Activated naive CD8-positive, alpha-beta T cell treated with anti-CD3 and anti-CD28 coated beads for 36 hours (primary cell): ENCODE measurements at regions not wholly inside any gene's neighbourhood (a gene's known extent, or its start where the extent isn't known, plus 50 kb on each side); places are given as distances from the start of the nearest gene placed in this dataset.

ENCODE experiments used
- DNase-seq: peaks from one replicate; pipeline ENCODE4 v3.0.0; 2021
- H3K27ac Mint-ChIP-seq: one replicate; pipeline ENCODE4 v1.8.0; 2022; ENCODE audit warnings: mild to moderate bottlenecking, moderate library complexity, mixed read lengths
- H3K27me3 Mint-ChIP-seq: one replicate; pipeline ENCODE4 v1.8.0; 2022; ENCODE audit warnings: mild to moderate bottlenecking, mixed read lengths
- H3K36me3 Mint-ChIP-seq: one replicate; pipeline ENCODE4 v1.8.0; 2021; ENCODE audit warnings: mild to moderate bottlenecking, mixed read lengths
- H3K4me1 Mint-ChIP-seq: one replicate; pipeline ENCODE4 v1.8.0; 2021; ENCODE audit warnings: mixed read lengths
- H3K4me3 Mint-ChIP-seq: one replicate; pipeline ENCODE4 v1.8.0; 2022; ENCODE audit warnings: mild to moderate bottlenecking, moderate library complexity, mixed read lengths
- H3K9me3 Mint-ChIP-seq: one replicate; pipeline ENCODE4 v1.8.0; 2022; ENCODE audit warnings: mixed read lengths

DNA sequence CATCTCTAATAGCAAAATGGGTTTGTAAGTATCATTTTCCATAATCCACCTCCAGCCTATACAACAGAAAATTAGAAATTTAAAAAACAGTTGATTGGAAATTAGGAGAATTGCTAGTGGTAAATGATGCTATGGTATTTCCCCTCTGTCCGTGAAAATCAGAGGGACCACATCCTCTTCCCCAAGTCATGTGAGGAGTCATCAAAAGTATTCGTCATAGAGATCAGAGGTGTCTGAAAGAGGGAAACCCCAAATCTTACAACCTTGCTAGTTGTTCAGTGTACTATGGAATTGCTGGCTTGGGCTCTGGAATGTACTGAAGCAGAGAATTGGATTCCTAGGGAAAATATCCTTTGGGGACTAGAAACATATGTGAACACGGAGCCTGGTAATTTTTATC is 241.4 kb upstream of the ARHGAP24 start:
- H3K27ac Mint-ChIP-seq: no peak overlapping the region
- no peaks in the 10 kb centered on the region for H3K9me3 Mint-ChIP-seq
- H3K27me3 Mint-ChIP-seq: no peaks in the 10 kb centered on the region
- H3K4me1 Mint-ChIP-seq: no peaks in the 10 kb centered on the region
- no peaks in the 10 kb centered on the region for H3K36me3 Mint-ChIP-seq
- no peak for DNase-seq
- no peak overlapping the region for H3K4me3 Mint-ChIP-seq

DNA sequence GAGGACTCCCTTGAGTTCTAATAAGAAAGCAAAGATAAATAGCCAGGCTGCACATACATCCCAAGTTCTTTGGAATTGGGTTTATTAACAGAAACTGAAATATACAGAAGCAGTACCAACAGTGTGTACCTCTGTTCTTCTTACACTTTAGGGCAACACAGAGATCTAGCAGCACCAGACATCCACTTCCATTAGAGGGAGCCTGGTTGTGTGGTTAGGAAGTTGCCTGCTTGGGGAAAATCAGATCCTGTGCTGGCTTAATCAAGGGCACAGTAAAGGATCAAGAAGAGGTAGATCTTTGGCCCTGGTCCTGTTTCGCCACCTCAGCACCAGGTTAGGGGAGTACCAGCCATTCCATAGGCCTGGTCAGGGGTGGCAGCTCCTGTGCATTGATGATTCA is 231.1 kb upstream of the ARHGAP24 start:
- peaks cover 8% of the 10 kb centered on the region for H3K9me3 Mint-ChIP-seq
- no peaks in the 10 kb centered on the region for H3K4me1 Mint-ChIP-seq
- no peaks in the 10 kb centered on the region for H3K36me3 Mint-ChIP-seq
- no peak overlapping the region for H3K27ac Mint-ChIP-seq
- H3K27me3 Mint-ChIP-seq: no peaks in the 10 kb centered on the region
- H3K4me3 Mint-ChIP-seq: no peak overlapping the region
- DNase-seq: no peak

DNA sequence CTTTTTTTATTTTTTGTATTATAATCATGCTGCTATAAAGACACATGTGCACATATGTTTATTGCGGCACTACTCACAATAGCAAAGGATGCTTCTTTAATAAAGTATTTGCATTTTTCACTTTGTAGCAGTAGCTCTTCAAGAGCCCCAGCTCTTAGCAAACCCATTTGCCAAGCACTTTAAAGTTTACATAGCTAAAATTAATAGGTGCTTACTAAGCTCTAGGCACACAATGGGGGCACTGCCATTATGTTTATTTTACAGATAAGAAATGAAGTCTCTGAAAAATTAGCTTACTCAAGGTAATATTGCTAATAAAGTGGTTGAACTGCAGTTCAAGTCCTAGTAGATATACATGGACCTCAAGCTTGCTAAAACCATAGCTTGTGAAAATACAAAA is 230.3 kb upstream of the ARHGAP24 start:
- H3K36me3 Mint-ChIP-seq: no peaks in the 10 kb centered on the region
- H3K4me3 Mint-ChIP-seq: no peak overlapping the region
- H3K27me3 Mint-ChIP-seq: no peaks in the 10 kb centered on the region
- H3K27ac Mint-ChIP-seq: no peak overlapping the region
- DNase-seq: no peak
- H3K9me3 Mint-ChIP-seq: peaks cover 8% of the 10 kb centered on the region
- H3K4me1 Mint-ChIP-seq: no peaks in the 10 kb centered on the region

DNA sequence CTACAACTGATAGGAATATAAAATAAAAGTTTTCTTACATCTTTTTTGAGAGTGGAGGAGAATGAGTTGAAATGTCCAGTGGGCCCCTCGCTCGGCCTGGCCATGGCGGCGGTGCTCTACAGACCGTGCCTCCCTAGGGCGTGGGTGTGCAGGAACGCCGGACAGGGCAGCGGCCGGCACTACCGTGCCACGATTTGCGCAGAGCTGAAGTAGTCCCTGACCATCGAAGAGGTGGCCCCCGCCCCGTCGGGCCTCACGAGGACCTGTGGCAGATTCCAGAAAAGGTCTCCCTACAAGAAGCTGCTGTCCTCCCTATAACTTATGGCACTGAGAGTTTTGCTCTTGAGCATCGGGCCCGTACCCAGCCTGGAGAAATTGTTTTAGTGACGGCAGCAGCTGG is 228.9 kb upstream of the ARHGAP24 start:
- no peak overlapping the region for H3K27ac Mint-ChIP-seq

DNA sequence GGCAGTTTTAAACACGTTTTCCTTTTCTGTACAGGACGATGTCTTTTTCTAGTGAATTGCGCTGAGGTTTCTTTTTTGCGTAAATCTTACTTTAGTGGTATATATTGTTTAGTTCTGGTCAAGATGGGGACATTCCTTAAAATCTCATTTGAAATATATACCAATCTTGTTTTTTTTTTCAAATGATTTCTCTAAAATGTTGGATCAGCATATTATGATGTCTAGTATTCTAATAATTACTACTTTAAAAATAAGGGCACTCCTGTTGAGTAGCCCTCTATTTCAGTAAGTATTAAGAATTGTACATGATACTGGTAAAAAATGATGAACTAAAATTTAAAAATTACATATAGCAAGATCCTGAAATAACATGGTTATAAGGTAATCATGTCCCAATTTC is 224.1 kb upstream of the ARHGAP24 start:
- no peak for DNase-seq
- H3K36me3 Mint-ChIP-seq: no peaks in the 10 kb centered on the region
- no peaks in the 10 kb centered on the region for H3K4me1 Mint-ChIP-seq
- no peak overlapping the region for H3K27ac Mint-ChIP-seq
- no peak overlapping the region for H3K4me3 Mint-ChIP-seq
- no peaks in the 10 kb centered on the region for H3K27me3 Mint-ChIP-seq
- peaks cover 13% of the 10 kb centered on the region for H3K9me3 Mint-ChIP-seq

More for the DNA sequence above, 228.9 kb upstream of the ARHGAP24 start:
- no peak overlapping the region for H3K4me3 Mint-ChIP-seq
- H3K36me3 Mint-ChIP-seq: no peaks in the 10 kb centered on the region
- H3K4me1 Mint-ChIP-seq: no peaks in the 10 kb centered on the region
- no peak for DNase-seq
- peaks cover 8% of the 10 kb centered on the region for H3K9me3 Mint-ChIP-seq
- no peaks in the 10 kb centered on the region for H3K27me3 Mint-ChIP-seq

DNA sequence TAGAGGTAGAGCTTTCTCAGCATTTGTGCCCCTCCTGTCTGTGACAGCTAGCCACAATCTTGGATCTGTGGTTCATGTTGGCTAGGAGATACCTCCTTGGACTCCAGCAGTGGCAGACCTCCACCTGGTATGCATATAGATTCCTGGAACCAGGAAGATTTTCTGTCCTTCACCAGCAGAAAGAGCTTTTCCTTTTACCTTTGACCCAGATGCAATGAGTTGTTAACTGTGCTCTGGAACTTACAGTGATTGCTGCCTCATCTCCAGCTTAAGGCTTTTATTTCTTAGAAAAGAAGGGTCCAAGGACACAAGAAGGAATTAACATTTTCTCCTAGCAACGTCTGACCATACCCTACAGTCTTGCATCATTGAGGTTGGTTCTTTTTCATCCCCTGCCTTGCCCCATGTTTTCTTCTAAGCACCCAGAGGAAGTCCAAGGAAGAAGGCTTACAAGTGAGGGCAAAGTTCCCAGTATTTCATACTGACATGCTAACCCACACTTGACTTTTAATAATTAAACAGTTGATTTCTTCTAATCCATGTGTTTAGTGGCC is 217.1 kb upstream of the ARHGAP24 start:
- H3K27me3 Mint-ChIP-seq: no peaks in the 10 kb centered on the region
- no peak overlapping the region for H3K27ac Mint-ChIP-seq
- no peak for DNase-seq
- H3K4me3 Mint-ChIP-seq: no peak overlapping the region
- no peaks in the 10 kb centered on the region for H3K4me1 Mint-ChIP-seq
- H3K9me3 Mint-ChIP-seq: peaks cover 9% of the 10 kb centered on the region
- H3K36me3 Mint-ChIP-seq: no peaks in the 10 kb centered on the region

DNA sequence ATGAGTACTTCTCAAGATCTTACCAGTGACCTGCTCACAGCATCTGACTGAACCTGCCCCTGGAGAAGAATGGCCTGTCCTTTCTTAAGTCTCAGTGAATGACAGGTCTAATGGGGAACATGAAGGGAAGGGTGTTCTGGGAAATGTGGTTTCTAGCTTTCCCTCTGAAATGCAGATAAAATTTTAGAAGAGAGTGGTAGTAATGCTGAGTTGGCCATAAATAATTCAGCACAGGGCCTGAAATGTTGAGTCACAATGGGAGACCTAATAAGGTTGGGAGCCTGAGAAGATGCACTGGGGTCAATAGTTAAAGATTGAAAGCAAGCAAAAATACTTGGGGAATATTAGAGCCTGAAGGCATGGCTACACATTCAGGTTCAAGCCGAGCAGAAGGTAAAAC is 214.9 kb upstream of the ARHGAP24 start:
- no peak overlapping the region for H3K27ac Mint-ChIP-seq
- no peak for DNase-seq
- no peak overlapping the region for H3K4me3 Mint-ChIP-seq
- H3K4me1 Mint-ChIP-seq: no peaks in the 10 kb centered on the region
- no peaks in the 10 kb centered on the region for H3K36me3 Mint-ChIP-seq
- peaks cover 2% of the 10 kb centered on the region for H3K9me3 Mint-ChIP-seq
- peaks cover 4% of the 10 kb centered on the region for H3K27me3 Mint-ChIP-seq

DNA sequence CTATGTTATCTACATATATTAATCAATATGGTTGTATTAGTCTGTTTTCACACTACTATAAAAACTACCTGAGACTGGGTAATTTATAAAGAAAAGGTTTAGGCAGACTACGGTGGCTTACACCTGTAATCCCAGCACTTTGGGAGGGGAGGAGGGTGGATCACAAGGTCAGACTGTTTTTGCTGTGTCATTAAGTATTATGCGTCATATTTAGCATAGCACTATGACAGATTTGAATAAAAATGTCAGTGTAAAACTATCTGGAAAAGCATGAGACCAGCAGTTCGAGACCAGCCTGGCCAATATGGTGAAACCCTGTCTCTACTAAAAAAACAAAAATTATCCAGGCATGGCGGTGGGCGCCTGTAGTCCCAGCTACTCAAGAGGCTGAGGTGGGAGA is 209.7 kb upstream of the ARHGAP24 start:
- Mint-ChIP-seq H3K4me3 (no peak overlapping the region), H3K4me1 (no peaks in the 10 kb centered on the region), H3K27me3 (peaks cover 4% of the 10 kb centered on the region), H3K9me3 (no peaks in the 10 kb centered on the region), H3K27ac (no peak overlapping the region), H3K36me3 (no peaks in the 10 kb centered on the region)
- no peak for DNase-seq

DNA sequence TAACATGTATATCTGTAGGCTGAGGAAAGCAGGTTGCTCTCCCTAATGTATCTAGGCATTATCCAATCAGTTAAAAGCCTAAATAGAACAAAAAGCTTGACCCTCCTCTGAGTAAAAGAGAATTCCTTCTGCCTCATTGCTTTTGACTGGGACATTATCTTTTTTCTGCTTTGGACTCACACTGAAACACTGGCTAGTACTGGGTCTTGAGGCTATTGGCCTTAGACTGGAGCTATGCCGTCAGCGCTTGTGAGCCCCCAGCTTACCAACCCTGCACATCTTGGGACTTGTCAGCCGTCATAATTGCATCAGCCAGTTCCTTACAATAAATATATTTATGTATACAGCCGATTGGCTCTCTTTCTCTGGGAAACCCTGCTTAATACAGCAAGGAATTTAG is 206.8 kb upstream of the ARHGAP24 start:
- Mint-ChIP-seq H3K36me3 (no peaks in the 10 kb centered on the region), H3K27me3 (peaks cover 4% of the 10 kb centered on the region), H3K9me3 (no peaks in the 10 kb centered on the region), H3K4me1 (no peaks in the 10 kb centered on the region), H3K4me3 (no peak overlapping the region), H3K27ac (no peak overlapping the region)
- no peak for DNase-seq

DNA sequence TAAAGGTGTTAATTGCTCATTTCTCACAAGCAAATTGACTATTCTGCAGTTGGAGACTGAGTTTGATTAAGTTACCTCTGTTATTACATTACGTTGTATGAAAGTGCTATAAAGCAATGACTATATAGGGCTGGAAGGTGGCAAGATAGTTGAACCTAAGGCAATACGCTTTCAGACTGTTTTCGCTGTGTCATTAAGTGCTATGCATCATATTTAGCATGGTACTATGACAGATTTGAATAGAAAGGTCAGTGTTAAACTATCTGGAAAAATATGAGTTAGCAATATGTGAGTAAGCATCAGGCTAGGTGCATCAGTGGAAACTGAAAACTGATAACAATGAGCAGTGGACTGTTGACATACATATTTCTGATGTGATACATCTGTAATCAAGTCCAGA is 206.0 kb upstream of the ARHGAP24 start:
- Mint-ChIP-seq H3K36me3 (no peaks in the 10 kb centered on the region), H3K4me1 (no peaks in the 10 kb centered on the region), H3K4me3 (no peak overlapping the region), H3K27ac (no peak overlapping the region), H3K9me3 (no peaks in the 10 kb centered on the region), H3K27me3 (peaks cover 3% of the 10 kb centered on the region)
- no peak for DNase-seq

DNA sequence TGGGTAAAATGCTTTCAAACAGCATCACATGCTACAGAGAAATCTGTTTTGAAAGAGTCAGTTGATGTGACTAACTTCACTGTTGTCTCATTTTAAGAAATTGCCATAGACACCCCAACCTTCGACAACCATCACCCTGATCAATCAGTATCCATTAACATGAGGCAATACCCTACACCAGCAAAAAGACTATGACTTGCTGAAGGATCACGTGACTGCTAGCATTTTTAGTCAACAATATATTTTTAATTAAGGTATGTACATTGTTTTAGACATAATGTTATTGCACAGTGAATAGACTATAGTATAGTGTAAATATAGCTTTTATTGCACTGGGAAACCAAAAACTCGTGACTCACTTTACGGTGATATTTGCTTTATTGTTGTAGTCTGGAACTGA is 200.0 kb upstream of the ARHGAP24 start:
- Mint-ChIP-seq H3K27me3 (no peaks in the 10 kb centered on the region), H3K36me3 (no peaks in the 10 kb centered on the region), H3K4me1 (no peaks in the 10 kb centered on the region), H3K4me3 (no peak overlapping the region), H3K9me3 (peaks cover 2% of the 10 kb centered on the region), H3K27ac (no peak overlapping the region)
- no peak for DNase-seq

DNA sequence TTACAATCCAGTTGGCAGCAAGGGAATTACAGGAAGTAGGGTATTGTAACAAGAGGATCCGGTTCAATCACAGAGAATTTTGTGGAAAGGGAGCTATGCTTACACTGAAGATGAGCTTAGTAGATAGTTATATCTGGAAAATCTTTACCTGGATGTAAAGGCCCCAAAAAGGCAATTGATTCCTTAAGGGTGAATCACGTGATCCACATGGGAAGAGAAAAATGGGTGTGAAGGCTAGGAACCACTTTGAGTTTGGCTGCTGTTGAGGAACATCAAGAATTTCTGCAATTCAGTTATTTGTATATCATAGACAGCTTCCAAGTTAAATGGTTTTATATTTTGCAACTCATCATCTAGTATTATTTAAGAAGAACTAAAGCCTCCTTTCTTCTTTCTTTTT is 194.0 kb upstream of the ARHGAP24 start:
- H3K9me3 Mint-ChIP-seq: peaks cover 5% of the 10 kb centered on the region
- H3K27me3 Mint-ChIP-seq: no peaks in the 10 kb centered on the region
- no peaks in the 10 kb centered on the region for H3K36me3 Mint-ChIP-seq
- no peak overlapping the region for H3K27ac Mint-ChIP-seq
- H3K4me1 Mint-ChIP-seq: no peaks in the 10 kb centered on the region
- DNase-seq: no peak
- H3K4me3 Mint-ChIP-seq: no peak overlapping the region

DNA sequence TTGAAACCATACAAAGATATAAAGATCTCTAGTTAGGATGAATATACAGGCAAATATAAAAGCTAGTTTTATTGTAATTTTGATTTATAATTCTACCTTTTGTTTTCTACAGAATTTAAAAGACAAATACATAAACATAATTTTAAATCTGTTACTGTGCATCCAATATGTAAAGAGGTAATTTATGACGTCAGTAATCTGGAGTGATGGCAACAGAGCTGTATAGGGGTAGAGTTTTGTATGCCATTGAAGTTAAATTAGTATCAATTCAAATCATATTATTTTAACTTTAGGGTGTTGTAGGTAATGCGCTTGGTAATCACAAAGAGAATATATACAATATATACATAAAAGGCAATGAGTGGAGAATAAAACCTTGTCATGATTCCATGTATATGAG is 183.7 kb upstream of the ARHGAP24 start:
- H3K27ac Mint-ChIP-seq: no peak overlapping the region
- no peaks in the 10 kb centered on the region for H3K4me1 Mint-ChIP-seq
- H3K36me3 Mint-ChIP-seq: no peaks in the 10 kb centered on the region
- no peak for DNase-seq
- H3K4me3 Mint-ChIP-seq: no peak overlapping the region
- peaks cover 9% of the 10 kb centered on the region for H3K9me3 Mint-ChIP-seq
- no peaks in the 10 kb centered on the region for H3K27me3 Mint-ChIP-seq

DNA sequence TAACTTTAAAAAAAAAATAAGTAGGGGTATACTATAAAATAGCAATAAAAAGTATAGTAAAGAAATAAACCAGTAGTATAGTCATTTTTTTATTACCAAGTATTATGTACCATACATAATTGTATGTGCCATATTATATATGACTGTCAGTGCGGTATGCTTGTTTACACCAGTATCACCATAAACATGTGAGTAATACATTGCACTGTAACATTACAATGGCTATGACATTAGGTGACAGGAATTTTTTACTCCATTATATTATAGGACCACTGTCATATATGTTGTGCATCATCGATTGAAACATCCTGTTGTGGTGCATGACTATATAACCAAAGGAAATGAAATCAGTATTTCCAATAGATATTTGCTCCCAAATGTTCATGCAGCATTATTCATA is 176.9 kb upstream of the ARHGAP24 start:
- Mint-ChIP-seq H3K27ac (no peak overlapping the region), H3K4me3 (no peak overlapping the region), H3K36me3 (no peaks in the 10 kb centered on the region), H3K9me3 (peaks cover 4% of the 10 kb centered on the region), H3K27me3 (no peaks in the 10 kb centered on the region), H3K4me1 (no peaks in the 10 kb centered on the region)
- DNase-seq: no peak

DNA sequence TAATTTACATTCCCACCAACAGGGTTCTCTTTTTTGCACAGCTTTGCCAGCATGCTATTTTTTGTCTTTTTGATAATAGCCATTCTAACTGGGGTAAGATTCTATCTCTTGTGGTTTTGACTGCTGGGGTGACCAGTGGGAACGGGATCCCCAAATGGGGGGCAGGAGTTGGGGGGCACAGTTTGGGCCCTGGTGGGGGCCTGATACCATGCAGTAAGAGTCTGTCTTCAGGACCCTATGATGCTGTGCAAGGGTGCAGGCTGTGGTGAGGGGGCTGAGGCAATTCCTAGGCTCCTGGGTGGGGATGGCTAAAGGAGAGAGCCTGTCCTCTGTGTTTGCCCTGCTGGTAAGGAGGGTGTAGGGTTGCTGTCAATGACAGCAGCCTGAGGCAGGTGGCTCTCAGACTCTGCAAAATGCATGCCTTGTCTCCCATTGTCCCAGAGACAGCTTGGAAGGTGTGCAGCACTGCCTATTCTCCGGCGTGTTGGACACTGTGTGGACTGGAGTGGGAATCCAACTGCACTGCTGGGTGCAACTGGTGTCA is 172.7 kb upstream of the ARHGAP24 start:
- no peak for DNase-seq
- Mint-ChIP-seq H3K27ac (no peak overlapping the region), H3K4me1 (no peaks in the 10 kb centered on the region), H3K36me3 (no peaks in the 10 kb centered on the region), H3K9me3 (no peaks in the 10 kb centered on the region), H3K27me3 (no peaks in the 10 kb centered on the region), H3K4me3 (no peak overlapping the region)

DNA sequence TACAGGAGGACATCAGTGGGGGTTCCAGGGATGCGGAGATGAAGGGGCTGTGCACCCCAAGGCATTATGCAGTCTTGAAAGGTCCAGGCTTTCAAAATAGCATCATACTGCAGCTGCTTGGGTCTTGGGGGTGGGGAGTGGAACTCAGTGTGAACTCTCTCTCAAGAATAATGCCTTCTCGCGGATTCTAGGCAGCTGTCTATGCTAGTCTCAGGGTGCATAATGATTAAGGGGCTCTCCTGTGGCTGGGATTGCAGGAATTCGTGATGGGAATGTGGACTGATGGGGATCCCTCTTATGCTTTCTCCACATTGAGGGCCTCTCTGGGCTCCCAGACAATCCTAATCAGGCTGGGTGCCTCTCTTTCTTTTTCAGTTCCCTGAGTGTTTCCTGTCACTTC is 172.2 kb upstream of the ARHGAP24 start:
- no peak for DNase-seq
- H3K4me3 Mint-ChIP-seq: no peak overlapping the region
- no peaks in the 10 kb centered on the region for H3K4me1 Mint-ChIP-seq
- no peaks in the 10 kb centered on the region for H3K9me3 Mint-ChIP-seq
- H3K27ac Mint-ChIP-seq: no peak overlapping the region
- H3K36me3 Mint-ChIP-seq: no peaks in the 10 kb centered on the region
- H3K27me3 Mint-ChIP-seq: no peaks in the 10 kb centered on the region

DNA sequence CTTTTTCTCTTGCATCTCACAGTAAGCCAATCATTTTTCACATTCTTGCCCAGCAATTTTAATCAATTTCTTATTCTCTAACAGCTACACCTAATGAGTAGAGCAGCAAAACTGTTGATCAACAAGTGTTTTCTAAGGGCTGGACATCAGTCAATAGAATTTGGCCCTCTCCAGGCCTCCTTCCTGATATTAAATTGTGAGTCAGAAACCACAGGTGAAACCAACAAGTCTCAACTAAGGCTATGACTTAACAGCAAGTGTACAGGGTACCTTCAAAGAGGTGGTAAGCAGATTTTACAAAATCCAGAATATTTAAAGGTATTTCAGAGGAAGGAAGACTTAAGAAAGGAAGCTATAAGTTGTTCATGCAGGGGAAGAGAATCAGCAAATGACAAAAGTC is 156.5 kb upstream of the ARHGAP24 start:
- Mint-ChIP-seq H3K4me3 (no peak overlapping the region), H3K4me1 (no peaks in the 10 kb centered on the region), H3K27ac (no peak overlapping the region), H3K36me3 (no peaks in the 10 kb centered on the region), H3K9me3 (peaks cover 2% of the 10 kb centered on the region), H3K27me3 (no peaks in the 10 kb centered on the region)
- no peak for DNase-seq
